Motor neuron (in vitro differentiated cells): ENCODE measurements at regions not wholly inside any gene's neighbourhood (a gene's known extent, or its start where the extent isn't known, plus 50 kb on each side); places are given as distances from the start of the nearest gene placed in this dataset.

Experiments
- ATAC-seq, 8 experiments: fragments of 200-7000 bp; cut with Tn5 transposase; replicated peaks in 6 of 8; 2 replicates each; pipeline ENCODE4 v1.8.0; 2021; ENCODE audit warnings: mild to moderate bottlenecking in 8 of 8, moderate library complexity in 8 of 8
- H3K27ac ChIP-seq, 2 donors: fragments of 250-450 bp; sonication (Bioruptor Pico); 2 replicates each; pipeline ENCODE4 v1.9.0; 2021; ENCODE audit warnings: antibody characterized with exemption in 2 of 2, mild to moderate bottlenecking in 2 of 2, moderate library complexity in 1 of 2
- H3K4me1 ChIP-seq, 2 donors: fragments of 250-450 bp; sonication (Bioruptor Pico); replicated peaks in 1 of 2; 2 replicates each; pipeline ENCODE4 v1.6.1; 2021; ENCODE audit warnings: antibody characterized with exemption in 2 of 2, mild to moderate bottlenecking in 2 of 2, moderate library complexity in 1 of 2
- H3K4me3 ChIP-seq, 5 donors: fragments of 250-450 bp; sonication (Bioruptor Pico); 2 replicates each; pipeline ENCODE4 v1.9.0; 2021; ENCODE audit warnings: antibody characterized with exemption in 5 of 5, mild to moderate bottlenecking in 5 of 5, moderate library complexity in 4 of 5
- WGBS, 10 experiments: fragments of 450-650 bp; shearing (Covaris generic); methylation state at CpG; one replicate each; pipeline ENCODE4 v1.0.0; 2022; 5-methylcytosine and 5-hydroxymethylcytosine counted together
- in situ Hi-C, 9 experiments: fragments of 400-800 bp; cut with MboI; loops; one replicate each; pipeline ENCODE4 v1.15.0; 2021; ENCODE audit warnings: low sequenced_read_pairs in 9 of 9, low pct_unique_long_range_greater_than_20kb in 2 of 9; ENCODE audit not compliant: unreplicated experiment in 9 of 9

DNA sequence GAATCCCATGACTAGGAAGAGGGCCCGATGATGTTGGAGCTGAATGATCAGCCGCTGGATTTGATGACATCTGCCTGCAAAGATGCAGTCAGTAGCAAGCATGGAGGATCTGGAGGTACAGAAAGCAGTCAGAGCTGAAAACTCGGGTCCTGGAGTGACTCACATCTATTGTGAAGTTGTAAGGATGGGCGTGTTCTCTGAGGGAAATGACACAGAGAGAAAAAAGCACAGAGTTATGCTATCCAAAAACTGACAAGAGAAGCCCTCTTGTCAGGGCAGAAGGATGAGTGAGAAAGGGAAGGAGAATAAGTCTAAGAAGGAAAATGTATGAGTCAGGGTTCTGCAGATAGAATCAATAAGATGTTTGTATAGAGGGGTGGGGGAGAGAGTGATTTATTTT, 380.4 kb upstream of the CCDC196 start:
- H3K27ac ChIP-seq: no peak overlapping the region
- ATAC-seq: peak; percentile 47 to 97 (median 61)
- H3K4me3 ChIP-seq: no peak overlapping the region
- WGBS, 10 experiments: 0 to 86% (median 50%) methylated on average over 2 to 4 of the region's 4 CpGs; no CpG with 5 or more reads in 1 of the 10 experiments
- no peaks in the 10 kb centered on the region for H3K4me1 ChIP-seq
- in situ Hi-C loops: no loop called here

DNA sequence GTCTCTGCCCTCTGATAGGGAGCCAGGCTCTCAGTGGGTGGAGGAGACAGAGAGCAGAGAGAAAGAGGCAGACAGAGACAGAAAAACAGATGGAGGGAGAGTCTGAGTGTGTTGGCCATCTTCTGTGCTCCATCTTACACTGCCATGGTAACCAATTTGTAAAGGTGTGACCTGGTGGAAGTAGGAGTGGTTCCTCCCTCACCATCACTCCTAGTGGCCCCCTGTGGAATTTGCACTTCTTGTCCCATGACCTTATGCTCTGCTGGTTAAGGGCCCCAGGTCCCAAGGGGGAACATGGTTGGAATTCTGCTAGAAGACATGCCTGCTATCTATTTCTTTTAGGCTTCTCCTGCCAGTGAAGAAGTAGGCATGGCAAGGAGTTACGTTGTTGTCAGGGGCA, 376.7 kb upstream of the CCDC196 start:
- 67 to 100% (median 83%) methylated on average over 1 of the region's 1 CpG; no CpG with 5 or more reads in 6 of the 10 experiments for WGBS, 10 experiments
- no peak overlapping the region for H3K4me3 ChIP-seq
- in situ Hi-C loops: no loop called here
- H3K4me1 ChIP-seq: no peaks in the 10 kb centered on the region
- no peak for ATAC-seq
- H3K27ac ChIP-seq: no peak overlapping the region

DNA sequence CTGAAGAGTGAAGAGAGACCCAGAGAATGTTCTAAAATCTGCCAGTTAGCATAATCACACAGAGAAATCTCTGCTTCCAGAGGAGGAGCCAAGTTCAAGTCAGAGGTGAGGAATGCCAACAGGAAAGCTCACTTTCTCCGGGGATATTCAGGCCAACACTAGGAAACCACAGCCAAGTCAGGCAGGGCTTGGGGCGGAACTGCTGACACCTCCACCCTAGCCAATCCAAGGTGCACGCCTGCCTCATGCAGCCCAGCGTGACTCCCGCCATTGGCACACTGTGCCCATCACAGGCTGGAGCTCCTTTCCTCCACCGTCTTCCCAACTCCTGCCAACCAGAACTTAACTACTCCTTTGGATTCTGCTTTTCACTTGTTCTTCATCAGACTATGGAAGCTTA, 374.3 kb upstream of the CCDC196 start:
- H3K27ac ChIP-seq: no peak overlapping the region
- in situ Hi-C loops: no loop called here
- H3K4me3 ChIP-seq: no peak overlapping the region
- no peak for ATAC-seq
- WGBS, 10 experiments: 46 to 95% (median 81%) methylated on average over 1 to 6 of the region's 6 CpGs; no CpG with 5 or more reads in 4 of the 10 experiments
- H3K4me1 ChIP-seq: peaks cover 10 to 12% of the 10 kb centered on the region in 2 donors

DNA sequence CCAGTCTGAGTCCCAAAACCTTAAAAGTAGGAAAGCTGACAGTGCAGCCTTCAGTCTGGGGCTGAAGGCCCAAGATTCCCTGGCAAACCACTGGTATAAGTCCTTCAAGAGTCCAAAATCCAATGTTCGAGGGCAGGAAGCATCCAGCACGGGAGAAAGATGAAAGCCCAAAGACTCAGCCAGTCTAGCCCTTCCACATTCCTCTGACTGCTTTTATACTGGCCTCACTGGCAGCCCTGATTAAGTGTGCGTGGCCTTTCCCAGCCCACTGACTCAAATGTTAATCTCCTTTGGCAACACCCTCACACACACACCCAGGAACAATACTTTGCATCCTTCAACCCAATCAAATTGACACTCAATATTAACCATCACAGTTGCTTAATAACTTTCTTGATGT, 372.1 kb upstream of the CCDC196 start:
- in situ Hi-C loops: no loop called here
- 18 to 100% (median 69%) methylated on average over 1 to 3 of the region's 3 CpGs; no CpG with 5 or more reads in 2 of the 10 experiments for WGBS, 10 experiments
- ATAC-seq: no peak
- H3K27ac ChIP-seq: no peak overlapping the region
- peaks cover 11 to 12% of the 10 kb centered on the region in 2 donors for H3K4me1 ChIP-seq
- no peak overlapping the region for H3K4me3 ChIP-seq

DNA sequence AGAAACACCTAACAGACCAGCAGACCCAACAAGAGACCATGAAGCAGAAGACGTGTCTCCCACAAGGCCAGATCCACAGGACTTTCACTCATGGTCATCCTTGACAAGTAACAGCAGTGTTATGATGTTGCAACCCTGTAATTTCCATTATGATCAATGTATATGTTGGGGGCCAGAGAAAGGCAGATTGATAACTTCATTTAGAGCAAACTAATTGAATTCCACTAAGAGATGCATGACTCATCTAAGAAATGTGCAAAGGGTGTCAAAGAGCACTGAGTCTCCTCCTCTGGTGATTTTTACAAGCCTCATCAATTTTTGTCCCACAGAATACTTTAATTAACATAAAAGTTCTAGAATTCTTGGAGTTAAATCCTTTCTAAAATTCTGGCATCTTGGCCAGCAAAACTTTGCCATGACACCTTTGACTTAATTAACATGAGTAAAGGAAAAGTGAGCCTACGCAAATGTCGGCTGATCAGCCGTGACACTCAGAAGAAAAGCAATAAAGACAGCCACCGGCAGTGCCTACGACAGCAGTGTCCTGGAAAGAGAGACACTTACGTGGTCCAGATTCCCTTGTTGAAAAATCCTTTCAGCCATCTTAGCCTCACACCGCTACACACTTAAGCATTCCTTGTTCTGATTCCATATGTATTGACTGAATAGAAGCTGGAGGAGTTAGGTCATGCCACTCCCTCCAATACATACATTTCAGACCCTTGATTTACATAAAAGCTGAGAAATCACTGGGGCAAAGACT, 370.2 kb upstream of the CCDC196 start:
- Histone ChIP-seq H3K27ac (no peak overlapping the region), H3K4me1 (peaks cover 11 to 12% of the 10 kb centered on the region in 2 donors), H3K4me3 (no peak overlapping the region)
- 54 to 98% (median 85%) methylated on average over 3 to 8 of the region's 8 CpGs; no CpG with 5 or more reads in 1 of the 10 experiments for whole genome bisulfite sequencing, 10 experiments
- ATAC-seq: peak in 6 of 8 experiments; percentile 29 to 67 (median 56)
- in situ Hi-C loops: no loop called here

DNA sequence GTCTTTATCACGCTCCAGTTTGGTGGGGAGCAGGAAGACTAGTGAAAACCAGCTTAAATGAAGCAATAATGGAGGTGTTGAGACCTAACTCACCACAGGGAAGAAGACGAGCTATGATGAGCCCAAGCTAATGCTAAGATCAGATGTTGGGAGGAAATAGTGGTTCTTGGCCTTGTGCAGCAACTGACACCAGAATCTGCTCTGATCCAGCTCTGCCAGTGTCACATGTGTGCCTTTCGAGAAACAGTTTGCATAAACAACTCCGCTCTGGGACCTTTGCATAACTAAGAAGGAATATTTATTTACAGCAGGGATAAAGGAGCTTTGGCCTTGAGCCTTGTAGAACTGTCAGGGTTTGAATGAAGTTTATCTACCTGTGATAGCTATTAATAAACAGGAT, 369.4 kb upstream of the CCDC196 start:
- no peak overlapping the region for H3K27ac ChIP-seq
- 45 to 100% (median 60%) methylated on average over 1 to 4 of the region's 4 CpGs; no CpG with 5 or more reads in 3 of the 10 experiments for WGBS, 10 experiments
- H3K4me3 ChIP-seq: no peak overlapping the region
- in situ Hi-C loops: no loop called here
- H3K4me1 ChIP-seq: peaks cover 11 to 12% of the 10 kb centered on the region in 2 donors
- peak in 6 of 8 experiments; percentile 23 to 77 (median 60) for ATAC-seq

DNA sequence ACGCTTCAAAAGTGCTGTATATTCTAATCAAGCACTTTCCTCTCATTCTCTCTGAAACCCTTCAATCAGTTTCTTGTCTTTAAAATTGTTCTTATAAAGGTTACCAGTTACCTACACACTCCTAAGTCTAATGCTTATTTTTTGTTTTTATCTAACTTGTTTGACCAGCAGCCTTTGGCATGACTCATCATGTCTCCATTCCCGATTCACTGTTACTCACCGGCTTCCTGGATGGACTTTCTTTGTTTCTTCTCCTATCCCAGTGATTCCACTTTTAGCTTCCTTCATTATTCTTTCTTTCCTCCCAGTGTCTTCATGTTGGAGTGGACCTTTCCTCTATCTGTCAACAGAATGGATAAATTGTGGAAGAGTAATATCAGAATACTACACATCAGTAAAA, 368.6 kb upstream of the CCDC196 start:
- 29 to 92% (median 62%) methylated on average over 2 to 3 of the region's 3 CpGs for WGBS, 10 experiments
- H3K4me3 ChIP-seq: no peak overlapping the region
- peaks cover 11 to 12% of the 10 kb centered on the region in 2 donors for H3K4me1 ChIP-seq
- ATAC-seq: peak in 3 of 8 experiments; percentile 33 to 58 (median 52)
- H3K27ac ChIP-seq: no peak overlapping the region
- in situ Hi-C loops: no loop called here

DNA sequence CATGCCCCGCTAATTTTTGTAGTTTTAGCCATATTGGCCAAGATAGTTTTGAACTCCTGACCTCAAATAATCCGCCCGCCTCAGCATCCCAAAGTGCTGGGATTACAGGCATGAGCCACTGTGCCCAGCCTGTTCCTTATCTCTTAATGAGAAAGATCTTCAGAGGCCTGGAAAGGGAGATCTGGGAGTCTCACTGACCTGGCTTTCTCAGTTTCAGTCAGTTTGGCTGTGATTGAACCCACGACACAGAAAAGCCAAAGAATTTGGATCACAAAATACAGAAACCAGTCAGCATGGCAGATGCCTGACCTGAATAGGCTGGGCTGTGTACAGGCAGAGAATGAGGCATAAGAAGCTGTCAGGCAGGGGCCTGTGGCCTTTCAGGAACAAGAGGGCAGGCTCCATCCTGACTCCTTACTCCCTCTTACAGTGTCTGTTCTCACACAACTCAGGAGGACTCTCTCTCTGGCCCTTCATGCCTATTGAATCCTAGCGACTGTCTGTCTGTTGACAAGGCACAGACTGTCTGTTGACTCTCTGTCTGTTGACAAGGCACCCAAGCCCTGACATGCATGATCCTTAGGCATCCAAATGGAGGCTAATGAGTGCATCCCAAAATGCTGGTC, 366.5 kb upstream of the CCDC196 start:
- in situ Hi-C loops: no loop called here
- Histone ChIP-seq H3K27ac (no peak overlapping the region), H3K4me3 (no peak overlapping the region), H3K4me1 (peaks cover 11 to 12% of the 10 kb centered on the region in 2 donors)
- peak in 2 of 8 experiments; percentile 16 to 76 for ATAC-seq
- WGBS, 10 experiments: 66 to 100% (median 89%) methylated on average over 1 to 4 of the region's 5 CpGs

DNA sequence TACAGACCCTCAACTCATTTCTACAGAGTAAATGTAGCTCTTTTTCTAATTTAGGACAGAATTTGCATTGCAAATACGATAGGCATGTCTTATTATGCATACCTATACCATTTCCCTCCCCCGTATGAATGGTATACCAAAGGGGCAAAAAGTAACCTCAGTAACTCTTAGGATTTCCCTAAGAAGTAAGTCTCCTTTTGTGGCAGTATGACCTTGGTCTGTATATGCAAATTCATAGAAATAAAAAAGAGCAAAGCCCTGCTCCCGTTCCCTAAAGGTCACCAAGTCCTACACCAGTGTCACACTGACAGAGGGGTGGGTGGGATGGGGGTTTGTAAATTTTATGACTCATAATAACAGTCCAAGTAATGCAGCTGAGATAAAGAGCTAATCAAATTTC, 365.8 kb upstream of the CCDC196 start:
- H3K4me3 ChIP-seq: no peak overlapping the region
- H3K27ac ChIP-seq: no peak overlapping the region
- peaks cover 11 to 12% of the 10 kb centered on the region in 2 donors for H3K4me1 ChIP-seq
- 0 to 60% (median 33%) methylated on average over 1 to 3 of the region's 3 CpGs; no CpG with 5 or more reads in 2 of the 10 experiments for WGBS, 10 experiments
- in situ Hi-C loops: no loop called here
- peak in 1 of 8 experiments; percentile 28 for ATAC-seq

DNA sequence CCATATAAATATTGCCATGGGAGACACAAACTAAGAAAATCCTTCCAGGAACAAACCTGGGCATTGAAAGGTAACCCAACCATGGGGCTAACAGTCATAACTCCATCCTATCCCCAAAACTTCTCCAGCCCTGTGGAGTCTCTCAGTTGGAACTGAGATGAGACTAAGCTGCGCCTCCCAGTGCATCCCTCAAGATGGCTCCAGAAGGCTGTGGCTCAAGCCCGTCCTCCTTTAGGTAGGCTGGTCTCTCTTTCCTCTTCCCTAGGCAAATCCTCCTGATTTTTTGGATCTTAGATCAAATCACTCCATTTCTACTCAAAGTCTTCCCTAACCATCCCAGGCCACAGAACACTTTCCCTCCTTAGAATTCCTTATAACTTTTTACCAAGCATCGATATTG, 364.3 kb upstream of the CCDC196 start:
- in situ Hi-C loops: no loop called here
- 50 to 100% (median 80%) methylated on average over 1 to 3 of the region's 3 CpGs; no CpG with 5 or more reads in 3 of the 10 experiments for WGBS, 10 experiments
- Histone ChIP-seq H3K4me3 (no peak overlapping the region), H3K4me1 (peaks cover under 1% of the 10 kb centered on the region in 2 donors), H3K27ac (no peak overlapping the region)
- no peak for ATAC-seq

DNA sequence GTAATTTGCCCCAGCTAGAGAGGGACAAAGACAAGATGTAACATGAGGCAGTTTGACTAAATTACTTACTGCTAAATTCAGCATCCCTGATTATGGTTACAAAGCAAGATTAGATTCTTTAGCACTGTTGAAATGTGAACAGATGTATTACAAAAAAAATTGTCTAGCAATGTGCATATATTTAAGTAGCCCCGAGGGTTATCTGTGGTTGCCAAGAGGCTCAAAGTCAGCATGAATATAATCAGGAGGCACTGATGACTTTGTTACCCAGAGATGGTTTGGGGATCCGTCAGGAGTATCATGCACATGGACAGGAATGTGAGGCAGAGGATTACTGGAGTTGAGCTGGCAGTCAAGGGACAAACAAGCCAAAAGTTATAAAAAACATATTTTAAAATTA, 356.9 kb upstream of the CCDC196 start:
- H3K4me3 ChIP-seq: no peak overlapping the region
- peak in 3 of 8 experiments; percentile 54 to 77 (median 62) for ATAC-seq
- WGBS, 10 experiments: 0 to 100% (median 50%) methylated on average over 1 to 2 of the region's 2 CpGs; no CpG with 5 or more reads in 2 of the 10 experiments
- no peaks in the 10 kb centered on the region for H3K4me1 ChIP-seq
- no peak overlapping the region for H3K27ac ChIP-seq
- in situ Hi-C loops: no loop called here

DNA sequence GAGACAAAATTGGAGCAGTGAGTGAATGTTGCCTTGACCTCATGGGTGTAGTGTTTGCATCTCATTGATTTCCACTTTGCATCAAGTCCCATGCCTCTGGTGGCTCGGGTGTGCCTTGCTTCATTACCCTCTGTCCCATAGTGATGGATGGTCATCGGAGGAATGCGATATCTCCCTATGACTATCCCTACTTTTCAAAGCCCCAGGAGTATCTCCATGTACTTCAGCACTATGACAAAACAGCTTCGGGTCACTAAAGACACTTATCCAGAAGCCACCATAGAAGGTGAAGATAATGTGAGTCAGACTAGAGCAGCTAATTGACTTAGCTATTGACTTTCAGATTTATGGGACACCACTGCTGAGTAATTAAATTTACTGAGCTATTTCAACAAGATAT, 355.1 kb upstream of the CCDC196 start:
- no peak overlapping the region for H3K4me3 ChIP-seq
- WGBS, 10 experiments: 40 to 83% (median 60%) methylated on average over 1 to 4 of the region's 4 CpGs; no CpG with 5 or more reads in 4 of the 10 experiments
- H3K27ac ChIP-seq: no peak overlapping the region
- H3K4me1 ChIP-seq: no peaks in the 10 kb centered on the region
- in situ Hi-C loops: no loop called here
- ATAC-seq: peak in 7 of 8 experiments; percentile 58 to 84 (median 72)

DNA sequence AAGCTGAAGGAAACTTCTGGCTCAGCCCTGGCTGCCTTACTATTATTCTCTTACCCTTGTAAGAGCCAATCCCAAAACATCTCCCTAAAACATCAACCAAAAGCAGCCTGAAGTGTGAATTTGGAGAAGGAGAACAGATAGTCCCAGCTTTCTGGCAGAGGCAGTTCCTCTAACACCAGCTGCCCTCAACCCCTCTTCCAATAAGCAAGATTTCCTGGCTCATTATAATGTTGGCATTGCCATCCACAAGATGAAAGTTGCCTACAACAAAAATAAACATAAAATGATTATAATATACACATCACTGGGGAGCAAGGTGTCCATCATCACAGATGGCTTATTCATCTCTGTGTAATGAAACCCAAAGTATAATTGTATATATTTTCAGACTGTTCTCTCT, 352.5 kb upstream of the CCDC196 start:
- Histone ChIP-seq H3K27ac (no peak overlapping the region), H3K4me1 (peaks cover 0 to 15% of the 10 kb centered on the region in 2 donors), H3K4me3 (no peak overlapping the region)
- no peak for ATAC-seq
- in situ Hi-C loops: no loop called here
